Esophagus (tissue), 2 donors: ENCODE measurements at regions not wholly inside any gene's neighbourhood (a gene's known extent, or its start where the extent isn't known, plus 50 kb on each side); places are given as distances from the start of the nearest gene placed in this dataset.

Source experiments
- H3K27ac ChIP-seq, 2 donors: one replicate each; pipeline ENCODE4 v1.5.1; 2013; ENCODE audit warnings: low read depth in 2 of 2, mild to moderate bottlenecking in 2 of 2, inconsistent platforms in 1 of 2, low read length in 1 of 2, moderate library complexity in 1 of 2
- H3K27me3 ChIP-seq, 2 donors: one replicate each; pipeline ENCODE4 v1.6.1; 2013; ENCODE audit warnings: low read length in 2 of 2, control low read depth in 1 of 2, mild to moderate bottlenecking in 1 of 2; ENCODE audit not compliant: insufficient read depth in 2 of 2, control insufficient read depth in 1 of 2
- H3K36me3 ChIP-seq, 2 donors: one replicate each; pipeline ENCODE4 v1.6.1; 2013; ENCODE audit warnings: low read length in 1 of 2; ENCODE audit not compliant: control insufficient read depth in 2 of 2, insufficient read depth in 2 of 2
- H3K4me1 ChIP-seq, 2 donors: one replicate each; pipeline ENCODE4 v1.6.1; 2013; ENCODE audit warnings: low read length in 1 of 2; ENCODE audit not compliant: control insufficient read depth in 2 of 2, insufficient read depth in 2 of 2
- H3K4me3 ChIP-seq, 2 donors: one replicate each; pipeline ENCODE4 v1.5.1; 2013; ENCODE audit warnings: low read length in 2 of 2, mild to moderate bottlenecking in 2 of 2, low read depth in 1 of 2, moderate library complexity in 1 of 2
- H3K9me3 ChIP-seq, 2 donors: one replicate each; pipeline ENCODE4 v1.6.1; 2013; ENCODE audit warnings: mild to moderate bottlenecking in 2 of 2, low read depth in 1 of 2, low read length in 1 of 2, moderate library complexity in 1 of 2; ENCODE audit not compliant: control insufficient read depth in 2 of 2, insufficient read depth in 1 of 2
- WGBS, 2 donors: extraction: QIAGEN DNeasy Blood & Tissue Kit; methylation state at CpG; one replicate each; pipeline ENCODE4 v1.1.7; 2013; 5-methylcytosine and 5-hydroxymethylcytosine counted together
- donor health status: healthy with polysubstance abuse.
- donor health status: Bipolar disorder and iron deficiency.

DNA sequence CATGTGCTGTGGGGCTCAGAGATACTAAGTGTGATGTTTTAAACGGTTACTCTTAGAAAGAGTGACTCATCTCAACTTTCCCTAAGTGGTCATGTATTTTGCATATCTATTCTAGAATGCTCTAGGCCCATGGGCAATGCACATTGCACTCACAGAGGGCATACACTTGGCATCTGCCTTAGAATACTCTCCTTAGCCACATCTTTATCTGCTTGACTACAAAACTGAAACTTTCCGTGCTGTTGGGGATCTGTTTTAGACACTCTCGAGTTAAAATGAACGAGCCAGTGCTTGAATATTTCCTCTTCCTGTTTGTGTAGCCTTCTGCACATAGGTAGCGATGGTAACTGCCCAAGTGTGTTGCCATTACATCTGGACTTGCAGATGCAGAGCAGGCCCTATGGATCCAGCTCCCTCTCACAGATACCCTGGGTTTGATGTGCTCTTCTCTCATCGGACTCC, 180.5 kb downstream of the CAND1 start:
- H3K4me1 ChIP-seq = no peaks in the 10 kb centered on the region
- H3K27me3 ChIP-seq = no peaks in the 10 kb centered on the region
- WGBS, 2 donors = 66 to 68% methylated on average over 6 of the region's 6 CpGs
- no peaks in the 10 kb centered on the region for H3K9me3 ChIP-seq
- no peak overlapping the region for H3K27ac ChIP-seq
- H3K4me3 ChIP-seq = no peak overlapping the region
- H3K36me3 ChIP-seq = no peaks in the 10 kb centered on the region

DNA sequence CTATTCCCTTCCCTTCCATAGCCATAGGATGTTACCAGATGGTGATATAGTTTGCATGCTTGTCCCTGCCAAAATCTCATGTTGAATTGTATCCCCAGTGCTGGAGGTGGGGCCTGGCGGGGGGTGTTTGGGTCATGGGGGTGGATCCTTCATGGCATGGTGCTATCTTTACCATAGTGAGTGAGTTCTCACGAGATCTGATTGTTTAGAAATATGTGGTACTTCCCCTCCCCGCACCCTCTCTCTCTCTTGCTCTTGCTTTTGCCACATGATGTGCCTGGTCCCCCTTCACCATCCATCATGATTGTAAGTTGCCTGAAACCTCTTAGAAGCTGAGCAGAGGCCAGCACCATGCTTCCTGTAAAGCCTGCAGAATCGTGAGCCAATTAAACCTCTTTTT, 181.3 kb downstream of the CAND1 start:
- Histone ChIP-seq H3K4me1 (no peaks in the 10 kb centered on the region), H3K27me3 (no peaks in the 10 kb centered on the region), H3K4me3 (no peak overlapping the region), H3K36me3 (no peaks in the 10 kb centered on the region), H3K9me3 (no peaks in the 10 kb centered on the region), H3K27ac (no peak overlapping the region)
- 83% methylated on average over 4 of the region's 4 CpGs for WGBS, 2 donors

DNA sequence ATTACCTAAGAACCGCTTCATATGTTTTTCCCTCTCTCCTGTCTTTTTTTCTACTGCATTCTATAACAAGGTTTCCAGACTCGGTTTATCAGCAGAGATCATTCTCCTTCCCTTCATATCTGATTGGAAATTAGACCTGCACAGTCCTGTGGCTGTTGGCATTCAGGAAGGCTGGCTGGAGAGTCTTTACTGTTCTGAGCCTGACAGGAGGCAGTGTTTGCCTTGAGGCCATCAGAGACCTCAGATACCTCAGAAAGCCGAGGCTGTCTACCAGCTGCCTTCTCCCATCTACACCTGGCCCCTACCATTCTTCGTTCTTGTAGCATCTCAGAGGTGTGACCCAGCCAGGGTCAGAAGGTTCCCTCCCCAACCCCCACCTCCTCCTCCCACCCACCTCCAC, 182.0 kb downstream of the CAND1 start:
- Histone ChIP-seq H3K4me1 (no peaks in the 10 kb centered on the region), H3K9me3 (no peaks in the 10 kb centered on the region), H3K27ac (no peak overlapping the region), H3K4me3 (no peak overlapping the region), H3K27me3 (no peaks in the 10 kb centered on the region), H3K36me3 (no peaks in the 10 kb centered on the region)
- 64 to 68% methylated on average over 4 of the region's 4 CpGs for WGBS, 2 donors

DNA sequence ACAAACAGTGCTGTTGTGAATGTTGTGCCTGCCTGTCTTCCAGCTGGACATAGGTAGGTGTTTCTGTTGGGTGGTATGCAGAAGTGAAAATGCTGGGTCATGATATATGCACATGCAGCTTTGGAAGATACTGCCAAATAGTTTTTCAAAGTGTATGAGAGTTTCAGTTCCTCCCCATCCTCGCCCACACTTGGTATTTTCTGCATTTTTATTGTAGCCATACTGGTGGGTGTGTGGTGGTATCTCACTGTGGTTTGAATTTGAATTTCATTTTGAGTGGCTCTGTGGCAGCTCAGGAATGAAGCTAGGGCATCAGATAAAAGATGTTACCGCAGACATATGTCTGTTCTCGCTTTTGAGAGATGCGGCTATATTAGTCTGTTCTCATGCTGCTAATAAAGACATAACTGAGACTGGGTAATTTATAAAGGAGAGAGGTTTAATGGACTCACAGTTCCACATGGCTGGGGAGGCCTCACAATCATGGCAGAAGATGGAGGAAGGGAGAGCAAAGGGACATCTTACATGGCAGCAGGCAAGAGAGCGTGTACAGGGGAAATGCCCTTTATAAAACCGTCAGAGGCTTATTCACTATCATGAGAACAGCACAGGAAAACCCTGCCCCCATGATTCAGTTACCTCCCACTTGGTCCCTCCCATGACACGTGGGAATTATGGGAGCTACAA, 183.1 kb downstream of the CAND1 start:
- Histone ChIP-seq H3K9me3 (no peaks in the 10 kb centered on the region), H3K27ac (no peak overlapping the region), H3K4me3 (no peak overlapping the region), H3K27me3 (no peaks in the 10 kb centered on the region), H3K4me1 (no peaks in the 10 kb centered on the region), H3K36me3 (no peaks in the 10 kb centered on the region)
- WGBS, 2 donors = 76 to 78% methylated on average over 7 of the region's 7 CpGs

DNA sequence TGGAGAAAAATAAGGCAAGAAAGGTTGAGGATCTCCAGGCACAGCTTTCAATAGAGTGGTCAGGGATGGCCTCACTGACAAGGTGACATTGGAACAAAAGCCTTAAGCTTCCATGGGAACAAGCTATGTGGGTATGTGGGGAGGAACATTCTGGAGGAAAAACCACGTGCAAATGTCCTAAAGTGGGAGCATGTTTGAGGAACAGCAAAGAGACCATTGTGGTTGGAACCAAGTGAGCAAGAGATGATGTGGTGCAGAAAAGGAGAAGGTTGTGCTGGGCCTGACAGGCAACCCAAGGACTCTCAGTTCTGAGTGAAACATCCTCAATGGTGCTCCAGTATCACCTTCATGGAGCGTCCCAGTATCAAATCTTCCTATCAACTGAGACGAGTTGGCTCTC, 184.0 kb downstream of the CAND1 start:
- no peaks in the 10 kb centered on the region for H3K9me3 ChIP-seq
- no peak overlapping the region for H3K4me3 ChIP-seq
- no peak overlapping the region for H3K27ac ChIP-seq
- WGBS, 2 donors = 87 to 96% methylated on average over 3 of the region's 3 CpGs
- H3K4me1 ChIP-seq = no peaks in the 10 kb centered on the region
- no peaks in the 10 kb centered on the region for H3K36me3 ChIP-seq
- H3K27me3 ChIP-seq = no peaks in the 10 kb centered on the region

DNA sequence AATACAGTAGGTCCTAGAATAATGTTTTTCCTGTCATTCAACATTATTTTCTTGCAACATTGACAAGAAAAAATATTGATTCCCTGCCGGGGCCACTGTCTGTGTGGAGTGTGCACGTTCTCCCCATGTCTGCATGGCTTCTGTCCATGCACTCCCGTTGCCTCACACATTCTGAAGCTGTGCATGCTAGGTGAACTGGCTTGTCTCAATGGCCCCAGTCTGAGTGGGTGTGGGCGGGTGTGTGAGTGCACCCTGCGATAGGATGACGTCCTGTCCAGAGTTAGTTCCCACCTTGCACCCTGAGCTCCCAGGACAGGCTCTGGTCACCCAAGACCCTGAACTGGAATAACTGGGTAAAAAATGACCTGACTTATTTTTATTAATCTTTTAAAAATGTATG, 186.1 kb downstream of the CAND1 start:
- H3K36me3 ChIP-seq = no peaks in the 10 kb centered on the region
- no peak overlapping the region for H3K27ac ChIP-seq
- H3K9me3 ChIP-seq = no peaks in the 10 kb centered on the region
- H3K4me3 ChIP-seq = no peak overlapping the region
- WGBS, 2 donors = 78 to 80% methylated on average over 6 of the region's 6 CpGs
- no peaks in the 10 kb centered on the region for H3K4me1 ChIP-seq
- H3K27me3 ChIP-seq = no peaks in the 10 kb centered on the region

DNA sequence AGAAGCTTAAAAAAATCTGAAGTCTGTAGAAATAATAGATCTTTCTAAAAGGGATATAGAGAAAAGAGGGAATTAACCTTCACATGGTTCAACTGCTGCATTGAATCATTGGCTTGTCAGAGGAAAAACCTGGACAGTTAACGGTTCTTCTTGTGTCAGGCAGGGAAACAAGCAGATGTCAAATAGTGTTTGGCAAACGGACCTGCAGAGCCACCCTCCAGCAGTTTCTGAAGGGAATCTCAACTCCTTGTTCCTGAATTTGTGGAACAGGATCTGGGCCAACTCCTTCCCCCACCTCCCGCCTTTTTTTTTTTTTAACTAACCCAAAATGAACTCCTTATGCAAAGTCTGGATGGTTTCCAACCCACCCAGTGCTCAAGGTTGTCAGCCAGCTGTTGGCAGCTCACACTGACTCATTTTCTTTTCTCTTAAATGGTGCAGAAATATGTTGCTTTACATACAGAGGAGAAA, 187.3 kb downstream of the CAND1 start:
- no peaks in the 10 kb centered on the region for H3K27me3 ChIP-seq
- no peak overlapping the region for H3K27ac ChIP-seq
- H3K4me1 ChIP-seq = no peaks in the 10 kb centered on the region
- WGBS, 2 donors = 8 to 16% methylated on average over 3 of the region's 3 CpGs
- no peaks in the 10 kb centered on the region for H3K36me3 ChIP-seq
- H3K9me3 ChIP-seq = no peaks in the 10 kb centered on the region
- H3K4me3 ChIP-seq = no peak overlapping the region

DNA sequence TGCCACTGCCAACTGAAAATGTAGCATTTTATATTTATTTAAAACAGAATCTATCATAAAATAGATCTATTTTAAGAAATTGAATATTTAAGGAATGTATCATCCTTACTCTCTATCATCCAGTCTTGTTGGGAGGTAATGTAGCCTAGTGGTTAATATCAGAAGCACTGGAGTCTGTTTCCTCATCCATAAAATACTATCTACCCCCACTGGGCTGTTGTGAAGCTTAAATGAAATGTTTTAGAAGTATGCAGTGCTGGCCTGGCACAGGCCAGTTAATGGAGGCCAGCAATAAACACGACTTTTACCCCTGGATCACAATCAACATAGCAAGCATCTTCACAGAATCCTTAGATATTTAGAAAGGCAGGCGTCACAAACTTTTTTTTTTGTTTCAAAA, 188.0 kb downstream of the CAND1 start:
- H3K27ac ChIP-seq = no peak overlapping the region
- H3K4me3 ChIP-seq = no peak overlapping the region
- no peaks in the 10 kb centered on the region for H3K4me1 ChIP-seq
- H3K9me3 ChIP-seq = no peaks in the 10 kb centered on the region
- H3K27me3 ChIP-seq = no peaks in the 10 kb centered on the region
- 32 to 65% methylated on average over 2 of the region's 2 CpGs for WGBS, 2 donors
- no peaks in the 10 kb centered on the region for H3K36me3 ChIP-seq

DNA sequence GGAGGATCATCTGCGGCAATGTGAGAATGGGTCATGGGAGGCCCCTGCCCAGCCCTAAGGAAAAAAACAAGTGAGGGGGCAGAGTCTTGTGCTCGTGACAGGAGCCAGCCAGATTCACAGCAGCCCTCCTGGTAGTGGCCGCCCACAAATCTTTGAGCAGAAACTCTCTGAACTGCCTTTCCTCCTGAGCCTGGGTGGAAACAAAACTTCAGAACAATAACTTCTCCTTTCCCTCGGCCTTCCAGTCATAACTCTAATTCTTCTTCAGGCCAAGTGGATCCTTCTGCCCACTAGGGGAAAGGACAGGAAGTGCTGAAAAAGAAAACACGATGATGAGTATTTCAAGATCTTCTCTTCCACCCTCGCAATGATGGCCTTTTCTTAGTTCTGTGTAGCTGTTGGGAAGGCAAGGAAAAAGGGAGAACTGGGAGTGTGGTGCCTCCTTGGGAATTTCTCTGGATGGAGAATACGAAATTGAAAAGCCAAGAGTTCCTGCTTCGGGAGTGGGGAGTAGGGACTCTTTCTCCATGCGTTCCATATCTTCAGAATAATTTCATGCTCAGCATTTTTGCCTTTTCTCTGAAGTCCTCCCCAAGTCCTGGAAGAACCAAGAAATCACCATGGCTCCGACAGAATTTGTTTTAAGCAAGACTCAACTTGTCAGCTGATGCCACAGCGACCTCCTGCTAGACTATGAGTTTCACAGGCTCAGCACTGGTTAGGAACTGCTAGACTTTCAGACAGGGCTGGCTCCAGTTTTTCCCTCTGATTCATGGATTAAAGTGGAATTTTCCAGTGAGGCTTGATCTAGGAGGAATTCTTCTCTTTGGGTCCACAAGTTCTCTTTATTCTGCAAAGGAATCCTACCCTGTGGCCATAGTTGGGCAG, 188.9 kb downstream of the CAND1 start:
- Histone ChIP-seq H3K27ac (no peak overlapping the region), H3K9me3 (no peaks in the 10 kb centered on the region), H3K36me3 (no peaks in the 10 kb centered on the region), H3K4me3 (no peak overlapping the region), H3K27me3 (no peaks in the 10 kb centered on the region), H3K4me1 (no peaks in the 10 kb centered on the region)
- WGBS, 2 donors = 67 to 71% methylated on average over 11 of the region's 11 CpGs
